Nucleus accumbens (tissue), 56 donors: ENCODE measurements at regions not wholly inside any gene's neighbourhood (a gene's known extent, or its start where the extent isn't known, plus 50 kb on each side); places are given as distances from the start of the nearest gene placed in this dataset.

ENCODE experiments used
- DNase-seq, 56 donors: peaks; one replicate each; lab custom pipeline; 2025; lab: John Stamatoyannopoulos, UW

DNA sequence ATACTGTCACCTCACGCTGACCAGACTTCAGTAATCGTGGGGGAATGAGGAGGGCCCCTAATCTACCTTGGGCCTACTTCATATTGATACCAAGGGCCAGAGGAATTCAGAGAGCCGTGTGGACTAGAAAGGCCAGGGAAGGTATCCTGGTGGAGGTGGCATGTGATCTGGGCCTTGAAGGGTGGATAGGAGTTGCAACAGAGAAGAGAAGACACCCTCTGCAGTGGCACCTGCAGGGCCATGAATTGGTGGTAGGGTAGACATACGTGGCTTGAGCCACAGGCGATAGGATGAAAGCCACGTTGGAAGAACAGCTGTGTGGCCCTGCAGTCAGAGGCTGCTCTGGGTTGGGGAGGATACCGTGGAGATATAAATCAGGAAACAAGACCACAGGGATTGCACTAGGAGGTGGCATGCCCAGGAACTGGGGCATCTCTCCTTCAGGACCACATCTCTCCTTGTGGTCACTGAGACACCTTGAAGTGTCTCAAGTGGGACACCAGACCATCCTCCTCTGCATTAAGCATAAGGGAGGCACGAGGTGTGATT, 141.4 kb downstream of the CYP26B1 start:
- no peak for DNase-seq

DNA sequence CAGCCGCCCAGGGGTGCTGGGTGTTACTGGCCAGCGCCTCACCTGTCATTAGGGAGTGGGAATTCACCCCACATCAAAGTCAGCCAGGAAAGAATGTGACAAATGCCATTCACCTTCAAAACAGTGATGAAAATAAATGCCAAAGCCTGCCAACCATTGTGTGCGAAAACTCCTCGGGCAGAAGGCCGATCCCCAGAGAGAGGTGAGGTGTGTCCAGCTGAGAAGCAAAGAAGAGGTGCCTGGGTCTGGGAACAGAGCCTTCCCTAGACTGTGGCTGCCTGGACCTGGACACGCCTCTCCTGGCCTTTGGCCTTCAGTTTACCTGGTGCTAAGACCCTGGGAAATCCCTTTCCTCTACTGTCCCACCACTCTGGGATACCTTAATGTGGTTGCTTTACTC, 142.7 kb downstream of the CYP26B1 start:
- DNase-seq, result no peak

- no peak for DNase-seq
Observed at GRCh38 chr2:72004201-72004915, 143.3 kb downstream of the CYP26B1 start.

- DNase-seq, result no peak
Observed at GRCh38 chr2:72003796-72004195, 143.9 kb downstream of the CYP26B1 start.

- no peak for DNase-seq
Observed at GRCh38 chr2:72003124-72003523, 144.5 kb downstream of the CYP26B1 start.

DNA sequence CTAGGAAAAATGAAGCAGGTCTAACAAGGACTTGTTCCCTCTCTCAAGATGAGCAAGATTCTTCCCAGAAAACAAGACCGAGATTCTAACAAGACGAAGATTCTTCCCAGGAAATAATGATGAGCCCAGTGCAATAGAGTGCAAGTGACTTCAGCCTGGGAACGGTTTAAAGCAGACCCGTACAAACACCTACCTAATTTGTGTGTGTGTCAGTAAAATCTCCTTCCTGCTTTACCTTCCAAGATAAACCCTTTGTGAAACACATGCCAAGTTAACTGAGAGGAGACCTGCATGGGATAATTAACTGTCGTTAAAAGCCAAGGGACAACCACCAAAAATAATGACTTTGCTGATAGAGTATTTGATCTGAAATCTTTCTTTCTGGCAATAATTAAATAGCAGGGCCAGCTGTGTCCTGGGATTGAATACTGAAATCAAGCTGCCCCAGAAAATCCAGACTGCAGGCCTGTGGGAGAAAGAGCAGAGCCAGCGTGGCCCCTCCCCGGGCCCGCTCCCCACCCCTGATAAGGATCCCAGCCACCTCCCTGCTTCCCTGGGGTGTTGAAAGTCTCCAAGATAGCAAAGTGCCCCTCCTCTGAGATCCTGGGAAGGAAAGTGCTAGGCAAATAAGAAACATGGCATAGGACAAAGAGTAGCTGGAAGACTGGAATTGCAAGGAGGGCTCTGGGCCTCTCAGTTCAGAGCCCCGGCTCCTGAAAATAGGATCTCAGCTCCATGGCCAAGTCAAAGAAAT, 145.5 kb downstream of the CYP26B1 start:
- DNase-seq, result no peak

DNA sequence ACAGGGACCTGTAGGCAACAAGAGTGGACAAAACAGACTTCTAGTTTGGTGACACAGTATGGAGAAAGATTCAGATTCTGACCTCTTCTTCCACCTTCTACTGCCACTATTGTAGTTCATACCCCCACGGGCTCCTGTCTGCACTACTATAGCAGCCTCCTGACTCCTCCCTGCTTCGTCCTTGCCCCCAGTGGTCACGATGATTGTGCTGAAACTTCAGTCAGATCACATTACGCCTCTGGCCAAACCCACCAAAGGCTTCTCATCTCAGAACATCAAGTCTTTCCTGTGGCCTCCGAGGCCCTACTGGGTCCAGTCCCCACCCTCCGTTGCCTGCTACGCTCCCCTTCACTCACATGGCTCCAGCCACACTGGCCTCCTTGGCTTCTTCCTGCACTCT, 147.6 kb downstream of the CYP26B1 start:
- DNase-seq, result no peak

DNA sequence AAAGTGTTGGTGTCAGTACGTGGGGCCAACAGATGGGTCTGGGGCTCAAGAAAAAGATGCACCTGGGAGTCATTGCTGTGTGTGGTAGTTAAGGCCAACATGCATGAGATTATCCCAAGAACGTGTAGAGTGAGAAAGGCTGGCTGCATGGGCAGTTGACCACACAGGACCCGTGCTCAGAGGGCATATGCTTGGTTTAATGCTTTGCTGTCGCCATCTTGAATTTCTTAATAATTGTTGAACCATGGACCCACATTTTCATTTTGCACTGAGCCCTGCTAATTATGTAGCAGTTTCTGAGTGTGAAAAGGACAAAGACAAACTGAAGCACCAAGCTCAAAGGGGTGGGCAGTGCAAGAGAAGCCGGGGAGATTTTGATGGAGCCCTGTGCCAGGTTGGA, 148.1 kb downstream of the CYP26B1 start:
- DNase-seq, result no peak

- no peak for DNase-seq
Observed at GRCh38 chr2:71997843-71998242, 149.8 kb downstream of the CYP26B1 start.

DNA sequence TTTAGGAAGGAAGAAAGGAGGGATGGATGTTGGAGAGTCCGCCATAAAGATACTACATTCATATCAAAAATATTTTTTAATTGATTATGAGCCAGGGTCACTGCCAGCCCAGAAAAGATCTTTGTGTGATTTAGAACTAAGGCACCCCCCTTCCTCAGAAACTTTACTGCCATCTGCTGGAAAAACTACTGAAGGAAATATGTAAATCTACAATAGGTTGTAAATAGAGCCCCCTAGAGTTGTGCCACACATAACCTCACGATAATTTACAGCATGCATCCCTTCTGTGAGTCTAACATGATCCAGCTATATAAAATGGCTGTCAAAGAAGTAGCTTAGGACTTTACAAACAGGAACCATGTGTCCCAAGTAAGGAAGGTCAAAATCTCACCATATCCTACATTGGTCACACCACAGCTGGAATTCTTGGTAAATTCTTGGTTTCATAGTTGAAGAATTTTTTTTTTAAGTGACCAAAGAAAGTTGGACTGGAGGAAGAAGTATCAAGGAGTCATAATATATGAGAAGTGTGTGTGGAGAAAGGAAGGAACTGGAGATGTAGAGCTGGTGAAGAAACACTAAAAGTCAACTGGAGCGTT, 152.5 kb downstream of the CYP26B1 start:
- no peak for DNase-seq

DNA sequence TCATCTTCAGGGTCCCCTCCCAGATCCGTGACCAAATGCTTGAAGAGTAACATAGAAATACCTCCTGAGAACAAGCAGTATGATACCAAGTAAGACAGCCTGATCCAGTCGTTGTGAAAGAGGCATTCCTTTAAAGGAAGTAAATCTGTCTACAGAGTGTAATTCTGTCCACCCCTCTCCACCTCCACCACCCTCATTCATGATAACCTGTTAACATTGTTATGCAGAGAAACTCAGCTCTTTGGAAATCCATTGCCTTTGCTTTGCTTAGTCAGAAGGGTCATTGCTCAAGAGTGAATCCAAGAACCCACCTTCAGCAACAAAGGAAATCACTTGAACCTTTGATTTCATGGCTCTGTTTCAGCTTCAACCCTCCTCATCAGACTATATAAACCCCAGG, 155.6 kb downstream of the CYP26B1 start:
- no peak for DNase-seq

- no peak for DNase-seq
Observed at GRCh38 chr2:71991397-71991796, 156.3 kb downstream of the CYP26B1 start.

DNA sequence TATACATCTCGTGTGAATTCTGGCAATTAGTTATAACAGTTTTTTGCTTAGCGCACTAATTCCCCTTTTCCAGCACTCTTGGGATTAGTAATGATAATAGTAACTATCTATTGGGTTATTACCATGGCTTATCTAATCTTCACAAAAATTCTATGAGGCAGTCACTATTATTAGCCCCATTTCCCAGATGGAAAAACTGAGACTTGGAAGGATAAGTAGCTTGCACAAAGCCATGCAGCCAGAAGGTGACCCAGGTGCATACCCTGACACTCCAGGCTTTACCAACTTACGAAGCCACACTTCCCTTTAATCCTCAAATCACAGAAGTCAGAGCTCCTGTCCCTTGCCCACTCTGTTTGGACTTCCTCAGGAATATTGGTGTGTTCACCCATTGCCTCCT, 156.8 kb downstream of the CYP26B1 start:
- no peak for DNase-seq

GRCh38 chr2:71990122-71990521, 157.5 kb downstream of the CYP26B1 start:
- DNase-seq, result no peak

DNA sequence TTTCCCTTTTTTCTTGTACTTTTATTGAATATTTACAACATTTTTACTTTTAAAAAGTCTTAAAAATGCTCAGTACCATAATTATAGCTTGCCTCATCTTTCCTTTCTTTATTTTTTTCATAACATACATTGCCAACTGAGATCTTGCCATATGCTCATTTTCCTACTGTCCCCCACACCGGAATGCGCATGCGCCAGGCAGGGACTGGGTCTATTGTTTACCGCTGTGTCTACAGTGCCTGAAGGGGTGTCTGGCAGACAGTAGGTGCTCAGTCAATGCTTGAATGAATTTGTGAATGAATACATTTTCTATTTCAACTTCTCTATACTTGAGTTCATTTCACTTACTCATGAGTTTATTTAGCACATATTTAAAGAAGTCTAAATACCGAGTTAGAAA, 158.0 kb downstream of the CYP26B1 start:
- DNase-seq, result no peak

- no peak for DNase-seq
Observed at GRCh38 chr2:71988170-71988569, 159.5 kb downstream of the CYP26B1 start.

DNA sequence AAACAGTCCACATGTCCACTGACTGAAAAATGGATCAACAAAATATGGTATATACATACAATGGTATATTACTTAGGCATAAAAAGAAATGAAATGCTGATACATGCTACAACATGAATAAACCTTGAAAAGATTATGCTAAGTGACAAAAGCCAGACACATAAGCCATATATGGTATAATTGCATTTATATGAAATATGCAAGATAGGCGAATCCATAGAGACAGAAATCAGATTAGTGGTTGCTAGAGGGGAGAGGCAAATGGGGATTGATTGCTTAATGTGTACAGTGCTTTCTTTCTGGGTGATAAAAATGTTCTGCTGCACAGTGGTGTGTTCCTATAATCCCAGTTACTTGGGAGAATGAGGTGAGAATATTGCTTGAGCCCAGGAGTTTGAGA, 171.0 kb downstream of the CYP26B1 start:
- no peak for DNase-seq

DNA sequence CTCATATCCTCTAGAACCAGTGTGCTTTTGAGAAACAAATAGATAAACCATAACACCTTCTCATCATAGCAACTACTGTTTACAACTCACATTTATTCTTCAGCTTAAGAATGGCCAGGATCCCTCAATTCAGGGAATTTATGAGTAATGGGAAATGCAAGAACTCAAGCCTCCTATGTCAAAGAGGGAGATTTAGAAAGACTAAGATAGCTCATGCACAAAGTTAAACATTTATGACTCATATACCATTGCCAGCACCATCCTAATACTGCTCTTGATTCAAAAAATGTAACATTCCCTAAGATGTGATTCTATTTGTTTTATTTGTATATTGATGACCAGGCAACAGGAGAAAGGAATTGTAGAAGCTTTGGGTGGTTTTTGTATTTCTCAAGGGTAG, 172.8 kb downstream of the CYP26B1 start:
- no peak for DNase-seq

- DNase-seq, result no peak
Observed at GRCh38 chr2:71971493-71971892, 176.2 kb downstream of the CYP26B1 start.

DNA sequence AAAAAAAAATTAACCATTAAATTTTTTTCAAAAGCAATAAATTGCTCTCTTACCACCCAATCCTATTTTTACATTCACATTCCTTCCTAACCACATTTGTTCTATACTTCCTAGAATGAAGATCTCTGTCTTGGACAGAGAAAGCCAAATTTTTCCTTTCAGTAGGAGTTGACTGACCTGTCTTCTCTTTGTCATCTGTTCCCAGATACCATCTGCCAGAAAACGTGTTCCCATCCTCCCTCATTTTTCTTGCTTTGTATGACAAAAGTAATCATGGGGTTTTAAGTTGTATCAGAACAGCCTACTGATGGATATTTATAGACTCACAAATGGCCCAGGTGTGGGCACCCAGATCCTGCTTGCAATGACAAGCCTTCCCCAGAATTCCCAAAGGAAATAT, 182.1 kb downstream of the CYP26B1 start:
- DNase-seq, result no peak

DNA sequence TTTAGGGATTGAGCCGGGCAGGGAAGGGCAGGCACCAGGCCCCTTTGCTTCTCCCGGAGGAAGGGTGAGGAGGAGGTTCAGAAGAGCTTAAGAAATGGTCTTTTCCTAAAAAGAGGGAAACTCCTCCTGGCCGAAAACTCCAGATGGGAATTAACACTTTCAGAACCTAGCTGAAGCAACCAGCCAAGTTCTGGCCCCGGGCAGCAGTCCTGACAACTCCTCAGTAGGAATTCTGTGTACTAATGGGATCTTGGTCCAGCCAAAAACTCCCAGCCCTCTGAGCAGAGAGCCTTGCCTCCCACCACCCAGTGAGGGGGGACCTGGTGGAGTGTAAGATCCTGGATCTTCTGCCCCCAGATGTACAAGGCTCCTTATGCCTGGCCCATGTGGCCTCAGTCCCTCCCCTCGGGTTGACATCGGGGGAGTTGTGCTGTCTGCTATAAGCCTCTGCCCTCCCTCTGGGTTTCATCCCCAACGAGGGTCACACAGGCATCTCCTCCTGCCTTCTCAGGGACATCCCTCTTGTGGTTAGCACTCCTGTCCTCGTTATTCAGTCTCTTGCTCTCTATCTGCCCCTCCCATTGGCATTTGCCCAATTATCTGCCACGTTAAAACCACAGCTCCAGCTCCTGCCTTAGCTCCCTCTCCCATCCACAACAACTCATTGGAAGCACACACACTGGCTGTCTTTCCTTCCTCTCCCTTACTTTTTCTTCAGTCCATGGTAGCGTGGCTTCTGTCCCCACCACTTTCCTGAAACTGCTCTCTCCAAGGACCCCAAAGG, 184.6 kb downstream of the CYP26B1 start:
- no peak for DNase-seq
